Heart left ventricle (tissue), 16 donors: ENCODE measurements at regions not wholly inside any gene's neighbourhood (a gene's known extent, or its start where the extent isn't known, plus 50 kb on each side); places are given as distances from the start of the nearest gene placed in this dataset.

Experiments
- ATAC-seq, 4 donors: fragments of 200-7000 bp; cut with Tn5 transposase; one replicate each; pipeline ENCODE4 v1.9.1; 2020 to 2022; ENCODE audit warnings: moderate library complexity in 4 of 4, mild to moderate bottlenecking in 3 of 4, moderate number of reproducible peaks in 1 of 4
- DNase-seq, 5 donors: peaks; one replicate each; pipeline ENCODE4 v3.0.0-alpha.2; 2020
- H3K27ac ChIP-seq, 12 donors: fragments of 200-600 bp; sonication (generic) in 4 of 12; one replicate each; pipeline versions ENCODE4 v1.5.0 to v1.8.0; 2016 to 2022; ENCODE audit warnings: mild to moderate bottlenecking in 2 of 12
- H3K27me3 ChIP-seq, 9 donors: fragments of 200-600 bp; sonication (generic) in 2 of 9; one replicate each; pipeline versions ENCODE4 v1.5.1 to v1.8.0; 2016 to 2022; ENCODE audit warnings: mild to moderate bottlenecking in 3 of 9
- H3K36me3 ChIP-seq, 9 donors: fragments of 200-600 bp; sonication (generic) in 2 of 9; one replicate each; pipeline versions ENCODE4 v1.5.0 to v1.8.0; 2018 to 2022; ENCODE audit warnings: mild to moderate bottlenecking in 2 of 9
- H3K4me1 ChIP-seq, 12 donors: fragments of 200-600 bp; sonication (generic) in 4 of 12; one replicate each; pipeline versions ENCODE4 v1.5.0 to v1.8.0; 2016 to 2022; ENCODE audit warnings: mild to moderate bottlenecking in 3 of 12
- H3K4me3 ChIP-seq, 12 donors: fragments of 200-600 bp; sonication (generic) in 4 of 12; one replicate each; pipeline versions ENCODE4 v1.5.0 to v1.8.0; 2017 to 2022; ENCODE audit warnings: mild to moderate bottlenecking in 9 of 12, moderate library complexity in 4 of 12
- H3K9me3 ChIP-seq, 12 donors: fragments of 200-600 bp; sonication (generic) in 4 of 12; one replicate each; pipeline versions ENCODE4 v1.5.0 to v1.8.0; 2016 to 2022; ENCODE audit warnings: mild to moderate bottlenecking in 1 of 12
- CTCF ChIP-seq, 12 donors: fragments of 200-600 bp; sonication (generic) in 4 of 12; IDR thresholded peaks; one replicate each; pipeline versions ENCODE4 v1.5.0 to v1.8.0; 2018 to 2022; ENCODE audit warnings: antibody characterized with exemption in 12 of 12, mild to moderate bottlenecking in 5 of 12
- POLR2A ChIP-seq, 2 donors: fragments of 450-650 bp; IDR thresholded peaks; one replicate each; pipeline ENCODE4 v1.6.1; 2017; ENCODE audit warnings: antibody characterized with exemption in 2 of 2, mild to moderate bottlenecking in 2 of 2, moderate library complexity in 2 of 2
- WGBS, 4 donors: extraction: QIAGEN DNeasy Blood & Tissue Kit in 2 of 4; methylation state at CpG; one replicate each; pipeline versions ENCODE4 v1.1.5 to v1.1.7; 2013 to 2018; 5-methylcytosine and 5-hydroxymethylcytosine counted together
- intact Hi-C, 10 donors: fragments of 100-400 bp; cut with DNase I; formaldehyde crosslinking; loops; one replicate each; pipeline versions ENCODE4 v1.11.1 to v1.14.2; 2022
- donor health status: ischemic (EF 13 %, LVEDD 7.1; RV severe dilation, severe dysfunction).
- donor health status: healthy with polysubstance abuse.
- donor health status: DM: no; HTN: yes; CAD: no.
- donor health status: DM: no; HTN: no; CAD: no.
- donor health status: ischemic (EF 25% LVEDD 6.9; RV normal size, moderate dysfunction).
- donor health status: ischemic (EF 25% LVEDD 5.7; RV mildly dilated, moderate dysfunction).
- donor health status: healthy.
- donor health status: DM: yes; HTN: yes; CAD: no.
- donor health status: ischemic (EF 35%, LVEDD 5.7; RV mildly dilated, moderate dysfunction).
- donor health status: nonischemic (EF 11% LVEDD 7.7; RV severe dilation, severe dysfunction).
- donor health status: DM: yes; HTN: yes; CAD: no.
- donor health status: PGD.
- donor health status: ischemic (EF 29% LVEDD 5.4; RV normal size, mild dysfunction).
- donor health status: nonischemic (EF 23%, LVEDD 6.1; RV moderate dilation, normal function).

DNA sequence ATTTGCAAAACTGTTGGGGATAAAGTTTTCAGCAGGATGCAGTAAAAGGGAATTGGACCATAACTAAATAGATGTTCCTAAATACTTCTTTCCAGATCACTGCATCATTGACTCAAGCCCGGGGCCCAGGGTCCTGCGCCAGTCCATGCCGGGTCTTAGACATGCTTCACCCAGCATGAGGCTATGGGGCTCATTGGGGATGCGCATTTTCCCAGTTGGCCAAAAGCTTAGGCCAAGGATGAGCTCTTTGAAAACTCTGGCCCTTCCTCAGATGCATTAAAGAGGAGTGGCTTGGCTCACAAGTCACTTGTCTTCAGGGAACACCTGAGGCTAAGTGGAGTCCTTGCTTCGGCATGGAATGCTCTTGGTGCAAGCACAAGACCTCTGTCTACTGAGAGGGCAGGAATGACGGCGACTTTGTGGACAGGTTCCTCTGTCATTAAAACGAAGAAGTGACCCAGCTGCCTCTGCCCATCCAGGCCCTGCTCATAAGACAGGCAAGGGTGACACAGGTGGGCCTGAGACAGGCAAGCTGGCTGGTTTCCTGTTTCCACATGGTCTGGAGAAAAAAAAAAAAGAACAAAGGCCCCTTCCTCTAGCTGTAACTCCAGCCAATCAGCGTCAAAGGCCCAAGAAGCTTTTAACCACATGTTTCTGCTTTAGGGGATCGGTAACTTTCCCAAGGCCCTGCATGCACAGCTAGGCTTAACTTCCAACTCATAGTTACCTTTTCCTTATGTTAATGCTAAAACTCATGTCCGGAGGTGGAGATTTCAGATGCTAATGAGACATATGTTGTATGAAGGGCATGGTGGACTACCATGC, 81.4 kb upstream of the CDH4 start:
- Histone ChIP-seq H3K36me3 (no peaks in the 10 kb centered on the region), H3K9me3 (no peaks in the 10 kb centered on the region), H3K27me3 (peaks cover 0 to 56% (median 8%) of the 10 kb centered on the region in 9 donors), H3K27ac (no peak overlapping the region), H3K4me3 (no peak overlapping the region), H3K4me1 (no peaks in the 10 kb centered on the region)
- TF ChIP-seq CTCF (IDR thresholded peaks at IDR 0.05) (no peak), POLR2A (IDR thresholded peaks at IDR 0.05) (no peak)
- DNase-seq, result no peak
- intact Hi-C loops, result no loop called here
- ATAC-seq, result no peak
- 52 to 65% (median 56%) methylated on average over 11 of the region's 11 CpGs for WGBS, 4 donors

GRCh38 chr20:61173267-61173666, 78.8 kb upstream of the CDH4 start:
- 88 to 92% (median 91%) methylated on average over 2 of the region's 2 CpGs for WGBS, 4 donors
- intact Hi-C loops, result no loop called here
- no peak for TF ChIP-seq POLR2A (IDR thresholded peaks at IDR 0.05)
- TF ChIP-seq CTCF (IDR thresholded peaks at IDR 0.05), result no peak
- Histone ChIP-seq H3K27ac (no peak overlapping the region), H3K4me1 (no peaks in the 10 kb centered on the region), H3K9me3 (no peaks in the 10 kb centered on the region), H3K36me3 (no peaks in the 10 kb centered on the region), H3K27me3 (peaks cover 0 to 46% (median 3%) of the 10 kb centered on the region in 9 donors), H3K4me3 (no peak overlapping the region)
- no peak for ATAC-seq
- no peak for DNase-seq

DNA sequence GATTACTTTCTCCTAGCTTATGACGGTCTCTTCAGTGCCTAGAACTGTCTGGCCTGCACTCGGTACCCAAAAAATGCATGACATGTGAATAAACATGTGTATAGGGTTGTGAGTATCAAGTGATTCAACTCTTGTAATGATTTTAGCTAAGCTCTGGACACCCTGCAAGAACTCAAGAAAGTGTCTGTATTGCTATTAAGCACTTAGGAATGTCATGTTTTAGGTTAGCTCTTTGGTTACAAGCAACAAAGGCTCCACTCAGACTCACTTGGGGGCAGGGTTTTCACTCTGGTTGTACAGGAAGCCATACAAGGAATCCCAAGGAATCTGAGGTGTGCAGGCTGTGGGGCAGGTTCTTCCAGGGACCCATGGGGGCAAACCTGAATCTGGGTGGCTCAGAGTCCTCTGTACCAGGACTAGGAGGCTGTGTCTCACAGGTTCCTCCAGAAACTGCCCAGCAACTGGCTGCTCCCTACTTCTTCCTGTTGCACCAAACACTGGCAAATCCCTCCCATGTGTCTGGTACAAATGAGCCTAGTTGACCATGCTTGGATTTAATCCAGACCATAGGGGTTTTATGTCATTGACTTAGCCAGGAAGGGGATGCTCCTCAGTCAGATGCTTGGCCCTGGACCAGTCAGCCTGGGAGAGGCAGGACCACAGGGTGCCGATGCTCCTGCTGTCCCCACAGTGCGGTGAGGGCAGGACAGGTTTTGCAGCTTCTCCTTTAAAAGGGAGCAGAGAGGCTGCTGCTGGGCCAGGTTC, 77.9 kb upstream of the CDH4 start:
- H3K36me3 ChIP-seq, result no peaks in the 10 kb centered on the region
- no peaks in the 10 kb centered on the region for H3K4me1 ChIP-seq
- 80 to 87% (median 82%) methylated on average over 3 to 4 of the region's 4 CpGs for WGBS, 4 donors
- intact Hi-C loops, result no loop called here
- ATAC-seq (no peak), DNase-seq (no peak)
- H3K27ac ChIP-seq, result no peak overlapping the region
- no peaks in the 10 kb centered on the region for H3K9me3 ChIP-seq
- H3K27me3 ChIP-seq, result peaks cover 0 to 39% (median 5%) of the 10 kb centered on the region in 9 donors
- no peak for TF ChIP-seq CTCF (IDR thresholded peaks at IDR 0.05)
- no peak overlapping the region for H3K4me3 ChIP-seq

DNA sequence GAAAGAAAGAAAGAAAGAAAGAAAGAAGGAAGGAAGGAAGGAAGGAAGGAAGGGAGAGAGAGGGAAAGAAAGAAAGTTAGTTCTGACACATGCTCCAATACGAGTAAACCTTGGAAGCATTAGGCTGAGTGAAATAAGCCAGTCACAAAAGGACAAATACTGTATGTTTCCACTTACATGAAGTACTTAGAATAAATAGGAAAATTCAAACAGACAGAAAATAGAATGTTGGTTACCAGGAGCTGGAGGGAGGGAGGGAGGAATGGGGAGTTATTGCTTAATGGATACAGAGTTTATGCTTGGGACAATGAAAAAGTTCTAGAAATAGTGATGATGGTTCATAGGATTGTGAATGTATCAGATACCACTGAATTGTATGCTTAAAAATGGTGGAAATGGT, 75.2 kb upstream of the CDH4 start:
- Histone ChIP-seq H3K4me1 (no peaks in the 10 kb centered on the region), H3K36me3 (no peaks in the 10 kb centered on the region), H3K4me3 (no peak overlapping the region), H3K27ac (no peak overlapping the region), H3K27me3 (peaks cover 0 to 33% (median 5%) of the 10 kb centered on the region in 9 donors), H3K9me3 (no peaks in the 10 kb centered on the region)
- DNase-seq (no peak), ATAC-seq (no peak)
- intact Hi-C loops, result no loop called here
- no peak for TF ChIP-seq POLR2A (IDR thresholded peaks at IDR 0.05)
- WGBS, 4 donors, result 64 to 77% (median 69%) methylated on average over 1 of the region's 1 CpG
